Neural cell (in vitro differentiated cells): ENCODE measurements at regions not wholly inside any gene's neighbourhood (a gene's known extent, or its start where the extent isn't known, plus 50 kb on each side); places are given as distances from the start of the nearest gene placed in this dataset.

Source experiments
- H2AFZ ChIP-seq: fragments of 200-600, 300-800 bp; sonication (generic), shearing (Covaris generic); 2 replicates; pipeline ENCODE4 v1.6.0; 2014; ENCODE audit warnings: low read depth, mild to moderate bottlenecking, antibody characterized with exemption, low read length, moderate library complexity
- H3F3A ChIP-seq: fragments of 200-600 bp; shearing (Covaris generic); 2 replicates; pipeline ENCODE4 v1.6.1; 2016; ENCODE audit warnings: mild to moderate bottlenecking, moderate library complexity, mixed read lengths, antibody characterized with exemption, low read length; ENCODE audit not compliant: insufficient read depth, poor library complexity, severe bottlenecking
- H3K27ac ChIP-seq: fragments of 200-600, 300-800 bp; sonication (generic), shearing (Covaris generic); 2 replicates; pipeline ENCODE4 v1.5.1; 2014; ENCODE audit warnings: mild to moderate bottlenecking, low read length, moderate library complexity
- H3K27me3 ChIP-seq: fragments of 300-800, 200-600 bp; sonication (generic), shearing (Covaris generic); 2 replicates; pipeline ENCODE4 v1.6.0; 2014; ENCODE audit warnings: mild to moderate bottlenecking, low read depth, low read length, moderate library complexity; ENCODE audit not compliant: insufficient read depth
- H3K36me3 ChIP-seq: fragments of 300-800, 200-600 bp; sonication (generic), shearing (Covaris generic); 2 replicates; pipeline ENCODE4 v1.5.1; 2014; ENCODE audit warnings: mild to moderate bottlenecking, antibody characterized with exemption, low read length, moderate library complexity; ENCODE audit not compliant: insufficient read depth
- H3K4me2 ChIP-seq: fragments of 300-800, 200-600 bp; sonication (generic), shearing (Covaris generic); 2 replicates; pipeline ENCODE4 v1.6.0; 2014; ENCODE audit warnings: mild to moderate bottlenecking, low read length
- H3K4me3 ChIP-seq: fragments of 300-800, 200-600 bp; sonication (generic), shearing (Covaris generic); 2 replicates; pipeline ENCODE4 v1.5.1; 2014; ENCODE audit warnings: mild to moderate bottlenecking, low read length, moderate library complexity
- H3K79me2 ChIP-seq: fragments of 200-600 bp; shearing (Covaris generic); replicated peaks from 2 replicates; pipeline ENCODE4 v1.6.0; 2014; ENCODE audit warnings: mild to moderate bottlenecking, low read length, moderate library complexity; ENCODE audit not compliant: insufficient read depth
- H3K9ac ChIP-seq: fragments of 300-800, 200-600 bp; sonication (generic), shearing (Covaris generic); 2 replicates; pipeline ENCODE4 v1.6.1; 2016; ENCODE audit warnings: mild to moderate bottlenecking, low read length, mixed read lengths
- H3K9me2 ChIP-seq: fragments of 200-600 bp; shearing (Covaris generic); 2 replicates; pipeline ENCODE4 v1.6.1; 2016; ENCODE audit warnings: mild to moderate bottlenecking, low read length, mixed read lengths; ENCODE audit not compliant: insufficient read depth
- H3K9me3 ChIP-seq: fragments of 200-600, 300-800 bp; sonication (generic), shearing (Covaris generic); 2 replicates; pipeline ENCODE4 v1.6.1; 2016; ENCODE audit warnings: mild to moderate bottlenecking, mixed run types, low read length, moderate library complexity, mixed read lengths
- H4K20me1 ChIP-seq: fragments of 200-600 bp; shearing (Covaris generic); 2 replicates; pipeline ENCODE4 v1.6.1; 2016; ENCODE audit warnings: mild to moderate bottlenecking, mixed run types; ENCODE audit not compliant: insufficient read depth
- CTCF ChIP-seq: fragments of 450-650 bp; IDR thresholded peaks from 2 replicates; pipeline ENCODE4 v1.5.1; 2014; ENCODE audit warnings: antibody characterized with exemption, mild to moderate bottlenecking, moderate library complexity; ENCODE audit not compliant: poor library complexity, severe bottlenecking
- EP300 ChIP-seq: fragments of 450-650 bp; conservative IDR thresholded peaks from 2 replicates; pipeline ENCODE4 v1.6.1; 2014; ENCODE audit warnings: antibody characterized with exemption, mild to moderate bottlenecking, moderate library complexity; ENCODE audit not compliant: poor library complexity, severe bottlenecking
- EZH2 ChIP-seq: fragments of 200-600, 300-800 bp; shearing (Covaris generic), sonication (generic); IDR thresholded peaks from 2 replicates; pipeline ENCODE4 v1.6.1; 2014; ENCODE audit warnings: antibody characterized with exemption, low read length, borderline replicate concordance, mild to moderate bottlenecking; ENCODE audit not compliant: insufficient read depth, poor library complexity, severe bottlenecking
- MXI1 ChIP-seq: fragments of 450-650 bp; conservative IDR thresholded peaks from 2 replicates; pipeline ENCODE4 v1.6.1; 2014; ENCODE audit warnings: antibody characterized with exemption, mild to moderate bottlenecking; ENCODE audit not compliant: poor library complexity, severe bottlenecking
- POLR2AphosphoS5 ChIP-seq: IDR thresholded peaks from 2 replicates; pipeline ENCODE4 v1.6.1; 2012
- RAD21 ChIP-seq: fragments of 450-650 bp; conservative IDR thresholded peaks from 2 replicates; pipeline ENCODE4 v1.6.1; 2014; ENCODE audit warnings: antibody characterized with exemption, mild to moderate bottlenecking, moderate library complexity
- REST ChIP-seq: IDR thresholded peaks from 2 replicates; pipeline ENCODE4 v1.6.1; 2012; ENCODE audit warnings: borderline replicate concordance
- SMC3 ChIP-seq: fragments of 450-650 bp; conservative IDR thresholded peaks from 2 replicates; pipeline ENCODE4 v1.6.1; 2014; ENCODE audit warnings: antibody characterized with exemption, mild to moderate bottlenecking, moderate library complexity; ENCODE audit not compliant: poor library complexity
- TAF1 ChIP-seq: IDR thresholded peaks from 2 replicates; pipeline ENCODE4 v1.6.1; 2012; ENCODE audit warnings: low read depth

- no peaks in the 10 kb centered on the region for H3K27me3 ChIP-seq
- no peaks in the 10 kb centered on the region for H3K9me2 ChIP-seq
- no peak overlapping the region for H2AFZ ChIP-seq
- no peaks in the 10 kb centered on the region for H4K20me1 ChIP-seq
- H3K27ac ChIP-seq = no peak overlapping the region
- no peaks in the 10 kb centered on the region for H3K36me3 ChIP-seq
- no peak overlapping the region for H3K4me3 ChIP-seq
- TF ChIP-seq EP300 (no peak), TAF1 (no peak), CTCF (no peak), EZH2 (no peak), RAD21 (no peak), MXI1 (no peak), SMC3 (no peak), REST (no peak)
- no peaks in the 10 kb centered on the region for H3K79me2 ChIP-seq
- H3K9me3 ChIP-seq = no peaks in the 10 kb centered on the region
- no peak overlapping the region for H3K9ac ChIP-seq
- no peak overlapping the region for H3K4me2 ChIP-seq
- no peaks in the 10 kb centered on the region for H3F3A ChIP-seq
Measured at GRCh38 chr13:110045919-110046318, 259.5 kb upstream of the IRS2 start.

GRCh38 chr13:110045202-110045601 is 258.8 kb upstream of the IRS2 start:
- no peaks in the 10 kb centered on the region for H3K27me3 ChIP-seq
- no peak overlapping the region for H3K9ac ChIP-seq
- H3K27ac ChIP-seq = no peak overlapping the region
- TF ChIP-seq POLR2AphosphoS5 (no peak), REST (no peak), RAD21 (no peak), CTCF (no peak), EZH2 (no peak), TAF1 (no peak), SMC3 (no peak), EP300 (no peak), MXI1 (no peak)
- no peaks in the 10 kb centered on the region for H3K9me2 ChIP-seq
- no peak overlapping the region for H3K4me2 ChIP-seq
- H3K79me2 ChIP-seq = no peaks in the 10 kb centered on the region
- H4K20me1 ChIP-seq = no peaks in the 10 kb centered on the region
- H2AFZ ChIP-seq = no peak overlapping the region
- H3K9me3 ChIP-seq = no peaks in the 10 kb centered on the region
- H3K4me3 ChIP-seq = no peak overlapping the region
- H3F3A ChIP-seq = no peaks in the 10 kb centered on the region
- H3K36me3 ChIP-seq = no peaks in the 10 kb centered on the region
